ENCODE measurements at regions not wholly inside any gene's neighbourhood (a gene's known extent, or its start where the extent isn't known, plus 50 kb on each side); places are given as distances from the start of the nearest gene placed in this dataset.

GRCh38 chr13:30835442-30835841 lies 70.6 kb upstream of the MEDAG start (continued):
- no peak for TF ChIP-seq ATF3 (IDR thresholded peaks at IDR 0.05; ENCODE audit: borderline replicate concordance, extremely low read depth, low read depth, low read length)
- no peak for TF ChIP-seq CTCF (IDR thresholded peaks at IDR 0.05 in 2 of 3, conservative IDR thresholded peaks at IDR 0.05 in 1 of 3; ENCODE audit: control insufficient read depth in 2 of 3, extremely low read depth in 1 of 3, insufficient read depth in 1 of 3, low read depth in 3 of 3, low read length in 3 of 3)
- TF ChIP-seq MTA3 (IDR thresholded peaks at IDR 0.05; ENCODE audit: borderline replicate concordance, low read length): no peak
- TF ChIP-seq NFYB (IDR thresholded peaks at IDR 0.05; ENCODE audit: insufficient read depth, low read depth, low read length): no peak
- TF ChIP-seq, protein P1, sequence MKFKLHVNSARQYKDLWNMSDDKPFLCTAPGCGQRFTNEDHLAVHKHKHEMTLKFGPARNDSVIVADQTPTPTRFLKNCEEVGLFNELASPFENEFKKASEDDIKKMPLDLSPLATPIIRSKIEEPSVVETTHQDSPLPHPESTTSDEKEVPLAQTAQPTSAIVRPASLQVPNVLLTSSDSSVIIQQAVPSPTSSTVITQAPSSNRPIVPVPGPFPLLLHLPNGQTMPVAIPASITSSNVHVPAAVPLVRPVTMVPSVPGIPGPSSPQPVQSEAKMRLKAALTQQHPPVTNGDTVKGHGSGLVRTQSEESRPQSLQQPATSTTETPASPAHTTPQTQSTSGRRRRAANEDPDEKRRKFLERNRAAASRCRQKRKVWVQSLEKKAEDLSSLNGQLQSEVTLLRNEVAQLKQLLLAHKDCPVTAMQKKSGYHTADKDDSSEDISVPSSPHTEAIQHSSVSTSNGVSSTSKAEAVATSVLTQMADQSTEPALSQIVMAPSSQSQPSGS (IDR thresholded peaks at IDR 0.05; ENCODE audit: low read length): no peak
- no peak for TF ChIP-seq EED (IDR thresholded peaks at IDR 0.05; ENCODE audit: low read depth)

- Histone ChIP-seq H3K79me2 (ENCODE audit: control insufficient read depth, insufficient read depth, low read length) (no peaks in the 10 kb centered on the region), H3K27ac (ENCODE audit: control insufficient read depth, insufficient read depth) (no peak overlapping the region), H3K9ac (ENCODE audit: control insufficient read depth, insufficient read depth, low read length) (no peak overlapping the region), H3K4me2 (ENCODE audit: control insufficient read depth, insufficient read depth) (no peak overlapping the region), H3K4me1 (ENCODE audit: control insufficient read depth, insufficient read depth, low read length) (no peaks in the 10 kb centered on the region), H2AFZ (ENCODE audit: control insufficient read depth, low read depth, low read length) (no peak overlapping the region), H3K27me3 (replicated peaks in 1 of 2; ENCODE audit: control insufficient read depth in 2 of 2, insufficient read depth in 2 of 2, low read length in 1 of 2) (peaks cover 0 to 1% of the 10 kb centered on the region in 2 experiments; a peak in 1 of 4 replicates), H3K9me3 (replicated peaks; ENCODE audit: control insufficient read depth, insufficient read depth, low read length) (no peaks in the 10 kb centered on the region), H3K4me3 (no peak overlapping the region), H3K36me3 (ENCODE audit: control insufficient read depth in 2 of 2, insufficient read depth in 2 of 2, low read length in 1 of 2) (no peaks in the 10 kb centered on the region), H4K20me1 (ENCODE audit: control insufficient read depth, insufficient read depth) (no peaks in the 10 kb centered on the region)
- ChIA-PET CTCF (no interaction called here), POLR2A (no interaction called here), RAD21 (ENCODE audit: unreplicated experiment) (interaction anchor here (0.8 kb wide), 1 partner anchor 10 kb away, joined by 3 read pairs; no protein-coding TSS in a partner anchor), SMC1A (ENCODE audit: uncharacterized antibody, unreplicated experiment) (no interaction called here)
- 28% methylated on average over 11 of the region's 11 CpGs for WGBS (ENCODE audit: insufficient coverage, insufficient replicate concordance, low lambda C conversion rate, missing lambda C conversion rate)
- in situ Hi-C loops (cut with MboI): no loop called here
- intact Hi-C loops (cut with micrococcal nuclease; ENCODE audit: unreplicated experiment): no loop called here
- DNase-seq (ENCODE audit: low read depth, low spot score): no peak
- ATAC-seq: no peak
- no TSS peak for BruUV-seq (replicated peaks)
- no peak for FAIRE-seq
- TF ChIP-seq, protein P2, sequence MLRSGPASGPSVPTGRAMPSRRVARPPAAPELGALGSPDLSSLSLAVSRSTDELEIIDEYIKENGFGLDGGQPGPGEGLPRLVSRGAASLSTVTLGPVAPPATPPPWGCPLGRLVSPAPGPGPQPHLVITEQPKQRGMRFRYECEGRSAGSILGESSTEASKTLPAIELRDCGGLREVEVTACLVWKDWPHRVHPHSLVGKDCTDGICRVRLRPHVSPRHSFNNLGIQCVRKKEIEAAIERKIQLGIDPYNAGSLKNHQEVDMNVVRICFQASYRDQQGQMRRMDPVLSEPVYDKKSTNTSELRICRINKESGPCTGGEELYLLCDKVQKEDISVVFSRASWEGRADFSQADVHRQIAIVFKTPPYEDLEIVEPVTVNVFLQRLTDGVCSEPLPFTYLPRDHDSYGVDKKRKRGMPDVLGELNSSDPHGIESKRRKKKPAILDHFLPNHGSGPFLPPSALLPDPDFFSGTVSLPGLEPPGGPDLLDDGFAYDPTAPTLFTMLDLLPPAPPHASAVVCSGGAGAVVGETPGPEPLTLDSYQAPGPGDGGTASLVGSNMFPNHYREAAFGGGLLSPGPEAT (IDR thresholded peaks at IDR 0.05; ENCODE audit: low read depth): no peak
- TF ChIP-seq, protein P3, sequence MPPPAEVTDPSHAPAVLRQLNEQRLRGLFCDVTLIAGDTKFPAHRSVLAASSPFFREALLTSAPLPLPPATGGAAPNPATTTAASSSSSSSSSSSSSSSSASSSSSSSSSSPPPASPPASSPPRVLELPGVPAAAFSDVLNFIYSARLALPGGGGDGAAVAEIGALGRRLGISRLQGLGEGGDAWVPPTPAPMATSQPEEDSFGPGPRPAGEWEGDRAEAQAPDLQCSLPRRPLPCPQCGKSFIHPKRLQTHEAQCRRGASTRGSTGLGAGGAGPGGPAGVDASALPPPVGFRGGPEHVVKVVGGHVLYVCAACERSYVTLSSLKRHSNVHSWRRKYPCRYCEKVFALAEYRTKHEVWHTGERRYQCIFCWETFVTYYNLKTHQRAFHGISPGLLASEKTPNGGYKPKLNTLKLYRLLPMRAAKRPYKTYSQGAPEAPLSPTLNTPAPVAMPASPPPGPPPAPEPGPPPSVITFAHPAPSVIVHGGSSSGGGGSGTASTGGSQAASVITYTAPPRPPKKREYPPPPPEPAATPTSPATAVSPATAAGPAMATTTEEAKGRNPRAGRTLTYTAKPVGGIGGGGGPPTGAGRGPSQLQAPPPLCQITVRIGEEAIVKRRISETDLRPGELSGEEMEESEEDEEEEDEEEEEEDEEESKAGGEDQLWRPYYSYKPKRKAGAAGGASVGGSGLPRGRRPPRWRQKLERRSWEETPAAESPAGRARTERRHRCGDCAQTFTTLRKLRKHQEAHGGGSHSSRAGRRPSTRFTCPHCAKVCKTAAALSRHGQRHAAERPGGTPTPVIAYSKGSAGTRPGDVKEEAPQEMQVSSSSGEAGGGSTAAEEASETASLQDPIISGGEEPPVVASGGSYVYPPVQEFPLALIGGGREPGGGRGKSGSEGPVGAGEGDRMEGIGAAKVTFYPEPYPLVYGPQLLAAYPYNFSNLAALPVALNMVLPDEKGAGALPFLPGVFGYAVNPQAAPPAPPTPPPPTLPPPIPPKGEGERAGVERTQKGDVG (CRISPR knock-in tag; IDR thresholded peaks at IDR 0.05): no peak
- TF ChIP-seq NR2C2 (IDR thresholded peaks at IDR 0.05; ENCODE audit: borderline replicate concordance, control insufficient read depth, insufficient read length, low read depth) (no peak), TCF7 (IDR thresholded peaks at IDR 0.05; ENCODE audit: borderline replicate concordance) (no peak), SMARCA5 (IDR thresholded peaks at IDR 0.05) (no peak), MEF2B (IDR thresholded peaks at IDR 0.05; ENCODE audit: partially characterized antibody, poor library complexity, severe bottlenecking) (no peak)
These were observed 68.6 kb upstream of the MEDAG start for GRCh38 chr13:30837227-30838159.

Data from GM12878 (cell line).